ENCODE measurements at regions not wholly inside any gene's neighbourhood (a gene's known extent, or its start where the extent isn't known, plus 50 kb on each side); places are given as distances from the start of the nearest gene placed in this dataset.
A peak's percentile ranks its signal among the peaks of the same experiment; 100 is the strongest.
"Not testable (repeated sequence)": the region's sequence is repeated elsewhere in the genome, so short reads cannot be mapped to it uniquely, and the experiment has no call there.

- no peak overlapping the region for H3K4me3 Mint-ChIP-seq
- peaks cover 0 to 4% (median 0%) of the 10 kb centered on the region in 3 donors for H3K36me3 Mint-ChIP-seq
- no peaks in the 10 kb centered on the region for H3K4me1 Mint-ChIP-seq
- DNase-seq (no peak), ATAC-seq (no peak)
- POLR2A ChIA-PET = no interaction called here
- peaks cover 0 to 18% (median 9%) of the 10 kb centered on the region in 9 donors for H3K9me3 Mint-ChIP-seq
- peaks cover 14 to 36% (median 24%) of the 10 kb centered on the region in 5 donors for H3K27me3 Mint-ChIP-seq
- no peak overlapping the region for H3K27ac Mint-ChIP-seq
Measured at GRCh38 chr22:47318041-47318737, 555.7 kb downstream of the TBC1D22A start.

- POLR2A ChIA-PET = no interaction called here
- Mint-ChIP-seq H3K9me3 (peaks cover 0 to 26% (median 8%) of the 10 kb centered on the region in 9 donors), H3K36me3 (no peaks in the 10 kb centered on the region), H3K27ac (no peak overlapping the region), H3K4me3 (peak overlapping the region in 1 of 10 donors; percentile 0), H3K4me1 (no peaks in the 10 kb centered on the region), H3K27me3 (peaks cover 12 to 41% (median 20%) of the 10 kb centered on the region in 5 donors)
- ATAC-seq (no peak), DNase-seq (no peak)
Measured at GRCh38 chr22:47315862-47316419, 553.5 kb downstream of the TBC1D22A start.

- no peaks in the 10 kb centered on the region for H3K36me3 Mint-ChIP-seq
- no peak overlapping the region for H3K4me3 Mint-ChIP-seq
- H3K27ac Mint-ChIP-seq = no peak overlapping the region
- H3K4me1 Mint-ChIP-seq = peaks cover 0 to 2% (median 0%) of the 10 kb centered on the region in 4 donors
- POLR2A ChIA-PET = no interaction called here
- DNase-seq (no peak), ATAC-seq (no peak)
- H3K9me3 Mint-ChIP-seq = peaks cover 0 to 26% (median 13%) of the 10 kb centered on the region in 9 donors
- peaks cover 2 to 18% (median 13%) of the 10 kb centered on the region in 5 donors for H3K27me3 Mint-ChIP-seq
Measured at GRCh38 chr22:47310601-47311000, 548.2 kb downstream of the TBC1D22A start.

- H3K27ac Mint-ChIP-seq = no peak overlapping the region
- ATAC-seq (no peak), DNase-seq (no peak)
- H3K27me3 Mint-ChIP-seq = peaks cover 1 to 16% (median 11%) of the 10 kb centered on the region in 5 donors
- H3K36me3 Mint-ChIP-seq = no peaks in the 10 kb centered on the region
- H3K4me1 Mint-ChIP-seq = peaks cover 0 to 2% (median 0%) of the 10 kb centered on the region in 4 donors
- POLR2A ChIA-PET = no interaction called here
- peaks cover 0 to 24% (median 10%) of the 10 kb centered on the region in 9 donors for H3K9me3 Mint-ChIP-seq
- H3K4me3 Mint-ChIP-seq = no peak overlapping the region
Measured at GRCh38 chr22:47309946-47310345, 547.5 kb downstream of the TBC1D22A start.

GRCh38 chr22:47309476-47309875 is 547.0 kb downstream of the TBC1D22A start:
- POLR2A ChIA-PET = no interaction called here
- peaks cover 1 to 14% (median 7%) of the 10 kb centered on the region in 5 donors for H3K27me3 Mint-ChIP-seq
- ATAC-seq = no peak

GRCh38 chr22:47308886-47309285 is 546.4 kb downstream of the TBC1D22A start:
- Mint-ChIP-seq H3K27ac (no peak overlapping the region), H3K4me3 (no peak overlapping the region), H3K4me1 (peaks cover 0 to 2% (median 0%) of the 10 kb centered on the region in 4 donors), H3K27me3 (peaks cover 1 to 10% (median 3%) of the 10 kb centered on the region in 5 donors), H3K36me3 (no peaks in the 10 kb centered on the region), H3K9me3 (peaks cover 0 to 14% (median 5%) of the 10 kb centered on the region in 9 donors)
- no peak for ATAC-seq
- DNase-seq = no peak
- POLR2A ChIA-PET = no interaction called here

More at GRCh38 chr22:47309476-47309875, 547.0 kb downstream of the TBC1D22A start:
- no peak overlapping the region for H3K27ac Mint-ChIP-seq
- no peak overlapping the region for H3K4me3 Mint-ChIP-seq
- H3K36me3 Mint-ChIP-seq = no peaks in the 10 kb centered on the region
- DNase-seq = no peak
- H3K9me3 Mint-ChIP-seq = peaks cover 0 to 19% (median 7%) of the 10 kb centered on the region in 9 donors
- peaks cover 0 to 2% (median 0%) of the 10 kb centered on the region in 4 donors for H3K4me1 Mint-ChIP-seq

- peaks cover 0 to 13% (median 4%) of the 10 kb centered on the region in 9 donors for H3K9me3 Mint-ChIP-seq
- no peaks in the 10 kb centered on the region for H3K36me3 Mint-ChIP-seq
- ATAC-seq (no peak), DNase-seq (no peak)
- POLR2A ChIA-PET = no interaction called here
- peaks cover 0 to 7% (median 3%) of the 10 kb centered on the region in 5 donors for H3K27me3 Mint-ChIP-seq
- peaks cover 0 to 2% (median 0%) of the 10 kb centered on the region in 4 donors for H3K4me1 Mint-ChIP-seq
- no peak overlapping the region for H3K27ac Mint-ChIP-seq
- H3K4me3 Mint-ChIP-seq = no peak overlapping the region
Measured at GRCh38 chr22:47307822-47308221, 545.4 kb downstream of the TBC1D22A start.

GRCh38 chr22:47307326-47307725 is 544.9 kb downstream of the TBC1D22A start:
- POLR2A ChIA-PET = no interaction called here
- H3K27ac Mint-ChIP-seq = no peak overlapping the region
- H3K4me3 Mint-ChIP-seq = no peak overlapping the region
- DNase-seq (peak in 1 of 10 donors; percentile 8), ATAC-seq (no peak)
- peaks cover 0 to 13% (median 3%) of the 10 kb centered on the region in 9 donors for H3K9me3 Mint-ChIP-seq
- H3K4me1 Mint-ChIP-seq = peaks cover 0 to 2% (median 0%) of the 10 kb centered on the region in 4 donors
- H3K27me3 Mint-ChIP-seq = peaks cover 0 to 6% (median 3%) of the 10 kb centered on the region in 5 donors
- no peaks in the 10 kb centered on the region for H3K36me3 Mint-ChIP-seq

- Mint-ChIP-seq H3K4me3 (no peak overlapping the region), H3K27me3 (peaks cover 0 to 6% (median 0%) of the 10 kb centered on the region in 5 donors), H3K36me3 (no peaks in the 10 kb centered on the region), H3K4me1 (peaks cover 0 to 4% (median 0%) of the 10 kb centered on the region in 4 donors), H3K27ac (no peak overlapping the region), H3K9me3 (peaks cover 0 to 13% (median 0%) of the 10 kb centered on the region in 9 donors)
- DNase-seq (no peak), ATAC-seq (no peak)
- POLR2A ChIA-PET = no interaction called here
Measured at GRCh38 chr22:47304854-47305253, 542.4 kb downstream of the TBC1D22A start.

- Mint-ChIP-seq H3K36me3 (no peaks in the 10 kb centered on the region), H3K9me3 (peaks cover 0 to 13% (median 0%) of the 10 kb centered on the region in 9 donors), H3K27me3 (peaks cover 0 to 6% (median 0%) of the 10 kb centered on the region in 5 donors), H3K27ac (no peak overlapping the region), H3K4me1 (peaks cover 0 to 4% (median 0%) of the 10 kb centered on the region in 4 donors), H3K4me3 (no peak overlapping the region)
- DNase-seq = no peak
- ATAC-seq = no peak
- POLR2A ChIA-PET = no interaction called here
Measured at GRCh38 chr22:47304191-47304831, 541.9 kb downstream of the TBC1D22A start.

GRCh38 chr22:47303161-47303890 is 540.9 kb downstream of the TBC1D22A start:
- peaks cover 0 to 13% (median 0%) of the 10 kb centered on the region in 9 donors for H3K9me3 Mint-ChIP-seq
- peaks cover 0 to 6% (median 0%) of the 10 kb centered on the region in 5 donors for H3K27me3 Mint-ChIP-seq
- no peak overlapping the region for H3K27ac Mint-ChIP-seq
- POLR2A ChIA-PET = no interaction called here
- no peaks in the 10 kb centered on the region for H3K36me3 Mint-ChIP-seq
- peaks cover 0 to 4% (median 0%) of the 10 kb centered on the region in 4 donors for H3K4me1 Mint-ChIP-seq
- no peak overlapping the region for H3K4me3 Mint-ChIP-seq
- DNase-seq (no peak), ATAC-seq (no peak)

GRCh38 chr22:47302587-47302986 is 540.1 kb downstream of the TBC1D22A start:
- H3K27me3 Mint-ChIP-seq, H3K4me1 Mint-ChIP-seq, H3K9me3 Mint-ChIP-seq, H3K36me3 Mint-ChIP-seq, H3K27ac Mint-ChIP-seq, DNase-seq, H3K4me3 Mint-ChIP-seq, POLR2A ChIA-PET, ATAC-seq: not testable (repeated sequence)

All from naive thymus-derived CD8-positive, alpha-beta T cell (primary cell).